GM12865 (cell line): ENCODE measurements at regions not wholly inside any gene's neighbourhood (a gene's known extent, or its start where the extent isn't known, plus 50 kb on each side); places are given as distances from the start of the nearest gene placed in this dataset.

ENCODE experiments used
- DNase-seq: peaks from one replicate; pipeline ENCODE4 v3.0.0; 2010; ENCODE audit warnings: low read depth
- H3K4me3 ChIP-seq: 2 replicates; pipeline ENCODE4 v1.5.1; 2011; ENCODE audit warnings: mild to moderate bottlenecking, low read depth, low read length, control low read depth
- CTCF ChIP-seq: IDR thresholded peaks from 2 replicates; pipeline ENCODE4 v1.5.1; 2011; ENCODE audit warnings: low read length, control low read depth, low read depth, inconsistent platforms; ENCODE audit not compliant: insufficient read depth; ENCODE audit errors: missing control alignments

GRCh38 chr9:82922686-82923085 is 140.3 kb downstream of the RASEF start:
- DNase-seq = no peak
- TF ChIP-seq CTCF = no peak

GRCh38 chr9:82923092-82923911 is 139.6 kb downstream of the RASEF start:
- no peak for TF ChIP-seq CTCF
- DNase-seq = no peak
- H3K4me3 ChIP-seq = no peak overlapping the region

More at GRCh38 chr9:82922686-82923085, 140.3 kb downstream of the RASEF start:
- no peak overlapping the region for H3K4me3 ChIP-seq

GRCh38 chr9:82923912-82924605 is 138.9 kb downstream of the RASEF start:
- no peak for TF ChIP-seq CTCF
- DNase-seq = no peak
- H3K4me3 ChIP-seq = no peak overlapping the region
